ENCODE measurements at regions not wholly inside any gene's neighbourhood (a gene's known extent, or its start where the extent isn't known, plus 50 kb on each side); places are given as distances from the start of the nearest gene placed in this dataset.

GRCh38 chr18:26792661-26793060, 72.8 kb downstream of the AQP4 start:
- Histone ChIP-seq H4K20me1 (replicated peaks; ENCODE audit: control insufficient read depth, extremely low read depth, insufficient read depth, low read length) (no peaks in the 10 kb centered on the region), H3K79me2 (ENCODE audit: control insufficient read depth, insufficient read depth, low read length) (no peaks in the 10 kb centered on the region), H3K36me3 (ENCODE audit: control insufficient read depth in 2 of 2, extremely low read depth in 1 of 2, insufficient read depth in 2 of 2, low read length in 2 of 2) (no peaks in the 10 kb centered on the region), H2AFZ (ENCODE audit: low read depth, low read length) (no peak overlapping the region), H3K9ac (replicated peaks; ENCODE audit: extremely low read depth, insufficient read depth, low read length) (no peak overlapping the region), H3K9me1 (replicated peaks; ENCODE audit: control insufficient read depth, extremely low read depth, insufficient read depth, low read length) (no peaks in the 10 kb centered on the region), H3K9me3 (replicated peaks; ENCODE audit: control insufficient read depth, insufficient read depth, low read length) (no peaks in the 10 kb centered on the region), H3K27me3 (ENCODE audit: control insufficient read depth in 2 of 2, insufficient read depth in 2 of 2, low read length in 2 of 2) (no peaks in the 10 kb centered on the region), H3K4me1 (ENCODE audit: control insufficient read depth, extremely low read depth, insufficient read depth, low read length) (no peaks in the 10 kb centered on the region), H3K4me2 (ENCODE audit: insufficient read depth, low read length) (no peak overlapping the region), H3K4me3 (replicated peaks in 1 of 3; ENCODE audit: insufficient read depth in 1 of 3, low read depth in 1 of 3, low read length in 3 of 3) (no peak overlapping the region), H3K27ac (ENCODE audit: insufficient read depth, low read depth, low read length) (no peak overlapping the region)
- CTCF ChIA-PET, result no interaction called here
- DNase-seq (ENCODE audit: low read depth, low spot score), result peak; percentile 1
- dilution Hi-C loops (cut with MboI; ENCODE audit: extremely low pct_ligation_motif_present, low sequenced_read_pairs) (no loop called here), intact Hi-C loops (cut with micrococcal nuclease) (no loop called here)
- no TSS peak for BruUV-seq (replicated peaks)
- no peak for TF ChIP-seq POLR2AphosphoS5 (IDR thresholded peaks at IDR 0.05; ENCODE audit: insufficient read depth, low read depth, low read length)
- no peak for TF ChIP-seq GATA2 (IDR thresholded peaks at IDR 0.05; ENCODE audit: insufficient read depth, insufficient read length, low read depth, low read length)
- TF ChIP-seq MAX (IDR thresholded peaks at IDR 0.05; ENCODE audit: insufficient read depth, insufficient read length), result no peak
- POLR2A ChIA-PET, result no interaction called here
- FAIRE-seq, result no peak

- dilution Hi-C loops (cut with MboI; ENCODE audit: extremely low pct_ligation_motif_present, low sequenced_read_pairs), result no loop called here
- CTCF ChIA-PET, result no interaction called here
- no peak overlapping the region for H3K4me2 ChIP-seq (ENCODE audit: insufficient read depth, low read length)
- H3K9ac ChIP-seq (replicated peaks; ENCODE audit: extremely low read depth, insufficient read depth, low read length), result no peak overlapping the region
- no peak for FAIRE-seq
- BruUV-seq (replicated peaks), result no TSS peak
- POLR2A ChIA-PET, result no interaction called here
- H3K27me3 ChIP-seq (ENCODE audit: control insufficient read depth in 2 of 2, insufficient read depth in 2 of 2, low read length in 2 of 2), result no peaks in the 10 kb centered on the region
- H3K4me1 ChIP-seq (ENCODE audit: control insufficient read depth, extremely low read depth, insufficient read depth, low read length), result no peaks in the 10 kb centered on the region
- no peaks in the 10 kb centered on the region for H3K9me1 ChIP-seq (replicated peaks; ENCODE audit: control insufficient read depth, extremely low read depth, insufficient read depth, low read length)
- TF ChIP-seq MYC (IDR thresholded peaks at IDR 0.05; ENCODE audit: low read depth, low read length), result no peak
- H3K36me3 ChIP-seq (ENCODE audit: control insufficient read depth in 2 of 2, extremely low read depth in 1 of 2, insufficient read depth in 2 of 2, low read length in 2 of 2), result no peaks in the 10 kb centered on the region
- H3K27ac ChIP-seq (ENCODE audit: insufficient read depth, low read depth, low read length), result no peak overlapping the region
- no peak overlapping the region for H2AFZ ChIP-seq (ENCODE audit: low read depth, low read length)
- no peaks in the 10 kb centered on the region for H3K9me3 ChIP-seq (replicated peaks; ENCODE audit: control insufficient read depth, insufficient read depth, low read length)
- H3K4me3 ChIP-seq (replicated peaks in 1 of 3; ENCODE audit: insufficient read depth in 1 of 3, low read depth in 1 of 3, low read length in 3 of 3), result no peak overlapping the region
- intact Hi-C loops (cut with micrococcal nuclease), result no loop called here
- no peaks in the 10 kb centered on the region for H3K79me2 ChIP-seq (ENCODE audit: control insufficient read depth, insufficient read depth, low read length)
- DNase-seq (ENCODE audit: low read depth, low spot score), result no peak
- H4K20me1 ChIP-seq (replicated peaks; ENCODE audit: control insufficient read depth, extremely low read depth, insufficient read depth, low read length), result no peaks in the 10 kb centered on the region
Measured at GRCh38 chr18:26791676-26792075, 73.8 kb downstream of the AQP4 start.

Measured in endothelial cell of umbilical vein (primary cell).